GM10266 (cell line): ENCODE measurements at regions not wholly inside any gene's neighbourhood (a gene's known extent, or its start where the extent isn't known, plus 50 kb on each side); places are given as distances from the start of the nearest gene placed in this dataset.

Source experiments
- DNase-seq: peaks from one replicate; pipeline ENCODE4 v3.0.0; 2012; ENCODE audit errors: extremely low spot score
- TF ChIP-seq, protein P1 (sequence below): IDR thresholded peaks from 2 replicates; pipeline ENCODE4 v1.5.1; 2012; ENCODE audit warnings: mild to moderate bottlenecking, low read depth; ENCODE audit not compliant: control insufficient read depth, insufficient read depth; ENCODE audit errors: missing control alignments

- TF ChIP-seq, protein P1, sequence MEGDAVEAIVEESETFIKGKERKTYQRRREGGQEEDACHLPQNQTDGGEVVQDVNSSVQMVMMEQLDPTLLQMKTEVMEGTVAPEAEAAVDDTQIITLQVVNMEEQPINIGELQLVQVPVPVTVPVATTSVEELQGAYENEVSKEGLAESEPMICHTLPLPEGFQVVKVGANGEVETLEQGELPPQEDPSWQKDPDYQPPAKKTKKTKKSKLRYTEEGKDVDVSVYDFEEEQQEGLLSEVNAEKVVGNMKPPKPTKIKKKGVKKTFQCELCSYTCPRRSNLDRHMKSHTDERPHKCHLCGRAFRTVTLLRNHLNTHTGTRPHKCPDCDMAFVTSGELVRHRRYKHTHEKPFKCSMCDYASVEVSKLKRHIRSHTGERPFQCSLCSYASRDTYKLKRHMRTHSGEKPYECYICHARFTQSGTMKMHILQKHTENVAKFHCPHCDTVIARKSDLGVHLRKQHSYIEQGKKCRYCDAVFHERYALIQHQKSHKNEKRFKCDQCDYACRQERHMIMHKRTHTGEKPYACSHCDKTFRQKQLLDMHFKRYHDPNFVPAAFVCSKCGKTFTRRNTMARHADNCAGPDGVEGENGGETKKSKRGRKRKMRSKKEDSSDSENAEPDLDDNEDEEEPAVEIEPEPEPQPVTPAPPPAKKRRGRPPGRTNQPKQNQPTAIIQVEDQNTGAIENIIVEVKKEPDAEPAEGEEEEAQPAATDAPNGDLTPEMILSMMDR = no peak
Observed at GRCh38 chr14:56065621-56066290, 52.5 kb upstream of the PELI2 start.

More at GRCh38 chr14:56065621-56066290, 52.5 kb upstream of the PELI2 start:
- no peak for DNase-seq
